ENCODE measurements at regions not wholly inside any gene's neighbourhood (a gene's known extent, or its start where the extent isn't known, plus 50 kb on each side); places are given as distances from the start of the nearest gene placed in this dataset.

- TF ChIP-seq CTCF (IDR thresholded peaks at IDR 0.05) (no peak), POLR2A (IDR thresholded peaks at IDR 0.05) (no peak)
These were observed 583.7 kb downstream of the KCNJ2 start for GRCh38 chr17:70752966-70753467.

All from Peyer's patch (tissue), 4 donors.